GM12878 (cell line): ENCODE measurements at regions not wholly inside any gene's neighbourhood (a gene's known extent, or its start where the extent isn't known, plus 50 kb on each side); places are given as distances from the start of the nearest gene placed in this dataset.

Experiments
- CBFB ChIP-seq: IDR thresholded peaks from 2 replicates; pipeline ENCODE4 v1.6.1; 2016; ENCODE audit warnings: antibody characterized with exemption, low read depth
- CREB1 ChIP-seq: IDR thresholded peaks from 2 replicates; pipeline ENCODE4 v1.6.1; 2012; ENCODE audit warnings: low read depth, mild to moderate bottlenecking, inconsistent platforms
- CREM ChIP-seq: IDR thresholded peaks from 2 replicates; pipeline ENCODE4 v1.6.1; 2014; ENCODE audit warnings: antibody characterized with exemption, low read depth
- EZH2 ChIP-seq: IDR thresholded peaks from 2 replicates; pipeline ENCODE4 v1.6.1; 2012; ENCODE audit warnings: low read depth, mild to moderate bottlenecking, control low read depth, inconsistent platforms, low read length, borderline replicate concordance; ENCODE audit not compliant: control insufficient read depth
- FOXM1 ChIP-seq: IDR thresholded peaks from 2 replicates; pipeline ENCODE4 v1.6.1; 2012; ENCODE audit warnings: low read depth, mild to moderate bottlenecking, inconsistent platforms, low read length, moderate library complexity
- GATAD2B ChIP-seq: fragments of 450-650 bp; conservative IDR thresholded peaks from 2 replicates; pipeline ENCODE4 v1.6.1; 2017; ENCODE audit warnings: low read depth, mild to moderate bottlenecking, moderate library complexity
- SMC3 ChIP-seq: IDR thresholded peaks from 2 replicates; pipeline ENCODE4 v1.6.1; 2011; ENCODE audit warnings: low read length, improper control_type of control experiment, borderline replicate concordance
- SP1 ChIP-seq: IDR thresholded peaks from one replicate; pipeline ENCODE4 v1.6.1; 2011; ENCODE audit warnings: low read depth, low read length
- SPI1 ChIP-seq: IDR thresholded peaks from 2 replicates; pipeline ENCODE4 v1.6.1; 2011; ENCODE audit warnings: low read depth, mild to moderate bottlenecking, low read length, moderate library complexity, borderline replicate concordance; ENCODE audit not compliant: insufficient read depth
- TBL1XR1 ChIP-seq: IDR thresholded peaks from 2 replicates; pipeline ENCODE4 v1.6.1; 2012; ENCODE audit warnings: low read depth, low read length, improper control_type of control experiment
- TCF7 ChIP-seq: IDR thresholded peaks from 2 replicates; pipeline ENCODE4 v1.6.1; 2014; ENCODE audit warnings: antibody characterized with exemption, borderline replicate concordance
- USF1 ChIP-seq: IDR thresholded peaks from 2 replicates; pipeline ENCODE4 v1.6.1; 2011; ENCODE audit warnings: borderline replicate concordance, low read depth, mild to moderate bottlenecking, moderate library complexity, mixed read lengths, low read length; ENCODE audit not compliant: insufficient read depth; ENCODE audit errors: extremely low read length
- TF ChIP-seq, protein P1 (sequence below): fragments of 450-650 bp; IDR thresholded peaks from 2 replicates; pipeline ENCODE4 v1.6.1; 2016; ENCODE audit warnings: mild to moderate bottlenecking, moderate library complexity, borderline replicate concordance

DNA sequence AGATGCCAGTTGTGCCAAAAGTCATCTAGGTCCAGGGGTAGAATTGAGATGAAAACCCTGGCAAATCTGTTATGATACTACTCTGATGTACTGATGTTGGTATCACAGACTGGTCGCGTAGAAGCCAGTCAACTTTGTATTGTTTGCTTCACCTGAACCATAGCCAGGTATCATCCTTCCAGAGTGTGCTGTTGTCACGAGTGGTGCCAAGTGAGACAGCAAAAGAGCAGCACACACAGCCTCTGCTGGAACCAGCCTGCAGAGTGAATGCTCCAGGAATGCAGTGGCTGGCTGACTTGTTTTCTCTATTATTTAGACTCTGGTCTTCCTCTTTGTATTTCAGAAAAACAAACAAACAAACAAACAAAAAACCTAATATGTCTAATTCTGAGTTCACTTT, 209.5 kb upstream of the HEY2 start:
- TF ChIP-seq TCF7 (no peak), SP1 (no peak), SPI1 (no peak), GATAD2B (no peak), CREB1 (no peak), CBFB (no peak), TBL1XR1 (no peak), FOXM1 (no peak), EZH2 (no peak), USF1 (no peak), CREM (no peak), SMC3 (no peak)
- TF ChIP-seq, protein P1, sequence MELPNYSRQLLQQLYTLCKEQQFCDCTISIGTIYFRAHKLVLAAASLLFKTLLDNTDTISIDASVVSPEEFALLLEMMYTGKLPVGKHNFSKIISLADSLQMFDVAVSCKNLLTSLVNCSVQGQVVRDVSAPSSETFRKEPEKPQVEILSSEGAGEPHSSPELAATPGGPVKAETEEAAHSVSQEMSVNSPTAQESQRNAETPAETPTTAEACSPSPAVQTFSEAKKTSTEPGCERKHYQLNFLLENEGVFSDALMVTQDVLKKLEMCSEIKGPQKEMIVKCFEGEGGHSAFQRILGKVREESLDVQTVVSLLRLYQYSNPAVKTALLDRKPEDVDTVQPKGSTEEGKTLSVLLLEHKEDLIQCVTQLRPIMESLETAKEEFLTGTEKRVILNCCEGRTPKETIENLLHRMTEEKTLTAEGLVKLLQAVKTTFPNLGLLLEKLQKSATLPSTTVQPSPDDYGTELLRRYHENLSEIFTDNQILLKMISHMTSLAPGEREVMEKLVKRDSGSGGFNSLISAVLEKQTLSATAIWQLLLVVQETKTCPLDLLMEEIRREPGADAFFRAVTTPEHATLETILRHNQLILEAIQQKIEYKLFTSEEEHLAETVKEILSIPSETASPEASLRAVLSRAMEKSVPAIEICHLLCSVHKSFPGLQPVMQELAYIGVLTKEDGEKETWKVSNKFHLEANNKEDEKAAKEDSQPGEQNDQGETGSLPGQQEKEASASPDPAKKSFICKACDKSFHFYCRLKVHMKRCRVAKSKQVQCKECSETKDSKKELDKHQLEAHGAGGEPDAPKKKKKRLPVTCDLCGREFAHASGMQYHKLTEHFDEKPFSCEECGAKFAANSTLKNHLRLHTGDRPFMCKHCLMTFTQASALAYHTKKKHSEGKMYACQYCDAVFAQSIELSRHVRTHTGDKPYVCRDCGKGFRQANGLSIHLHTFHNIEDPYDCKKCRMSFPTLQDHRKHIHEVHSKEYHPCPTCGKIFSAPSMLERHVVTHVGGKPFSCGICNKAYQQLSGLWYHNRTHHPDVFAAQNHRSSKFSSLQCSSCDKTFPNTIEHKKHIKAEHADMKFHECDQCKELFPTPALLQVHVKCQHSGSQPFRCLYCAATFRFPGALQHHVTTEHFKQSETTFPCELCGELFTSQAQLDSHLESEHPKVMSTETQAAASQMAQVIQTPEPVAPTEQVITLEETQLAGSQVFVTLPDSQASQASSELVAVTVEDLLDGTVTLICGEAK, result no peak
